Osteocyte (in vitro differentiated cells): ENCODE measurements at regions not wholly inside any gene's neighbourhood (a gene's known extent, or its start where the extent isn't known, plus 50 kb on each side); places are given as distances from the start of the nearest gene placed in this dataset.

ENCODE experiments used
- DNase-seq: peaks from one replicate; pipeline ENCODE4 v3.0.0; 2021; ENCODE audit warnings: mixed read lengths; ENCODE audit not compliant: unreplicated experiment; ENCODE audit errors: extremely low spot score
- H3K27ac Mint-ChIP-seq: one replicate; pipeline ENCODE4 v1.8.0; 2021; ENCODE audit warnings: mild to moderate bottlenecking, mixed read lengths; ENCODE audit not compliant: unreplicated experiment
- H3K27me3 Mint-ChIP-seq: one replicate; pipeline ENCODE4 v1.8.0; 2021; ENCODE audit warnings: mixed read lengths; ENCODE audit not compliant: unreplicated experiment
- H3K36me3 Mint-ChIP-seq: one replicate; pipeline ENCODE4 v1.8.0; 2021; ENCODE audit warnings: mixed read lengths; ENCODE audit not compliant: unreplicated experiment
- H3K4me1 Mint-ChIP-seq: one replicate; pipeline ENCODE4 v1.8.0; 2021; ENCODE audit warnings: mixed read lengths; ENCODE audit not compliant: unreplicated experiment
- H3K4me3 Mint-ChIP-seq: one replicate; pipeline ENCODE4 v1.8.0; 2021; ENCODE audit warnings: mild to moderate bottlenecking, moderate library complexity, mixed read lengths; ENCODE audit not compliant: unreplicated experiment
- H3K9me3 Mint-ChIP-seq: one replicate; pipeline ENCODE4 v1.8.0; 2021; ENCODE audit warnings: mixed read lengths; ENCODE audit not compliant: unreplicated experiment
- CTCF ChIP-seq: fragments of 200-600 bp; sonication (generic); IDR thresholded peaks from 2 replicates; pipeline ENCODE4 v1.5.0; 2021; ENCODE audit warnings: antibody characterized with exemption, mild to moderate bottlenecking, moderate library complexity

GRCh38 chr5:51185850-51186329, 197.4 kb upstream of the ISL1 start:
- no peaks in the 10 kb centered on the region for H3K36me3 Mint-ChIP-seq
- TF ChIP-seq CTCF = no peak
- no peak overlapping the region for H3K27ac Mint-ChIP-seq
- H3K27me3 Mint-ChIP-seq = no peaks in the 10 kb centered on the region
- DNase-seq = no peak
- no peaks in the 10 kb centered on the region for H3K4me1 Mint-ChIP-seq
- no peaks in the 10 kb centered on the region for H3K9me3 Mint-ChIP-seq
- no peak overlapping the region for H3K4me3 Mint-ChIP-seq

GRCh38 chr5:51188001-51188591, 195.2 kb upstream of the ISL1 start:
- Mint-ChIP-seq H3K4me3 (no peak overlapping the region), H3K9me3 (no peaks in the 10 kb centered on the region), H3K4me1 (no peaks in the 10 kb centered on the region), H3K36me3 (no peaks in the 10 kb centered on the region), H3K27ac (no peak overlapping the region), H3K27me3 (no peaks in the 10 kb centered on the region)
- no peak for TF ChIP-seq CTCF
- no peak for DNase-seq

- no peaks in the 10 kb centered on the region for H3K36me3 Mint-ChIP-seq
- H3K9me3 Mint-ChIP-seq = no peaks in the 10 kb centered on the region
- H3K27me3 Mint-ChIP-seq = no peaks in the 10 kb centered on the region
- no peak overlapping the region for H3K27ac Mint-ChIP-seq
- H3K4me3 Mint-ChIP-seq = no peak overlapping the region
- no peak for TF ChIP-seq CTCF
- DNase-seq = no peak
- no peaks in the 10 kb centered on the region for H3K4me1 Mint-ChIP-seq
Observed at GRCh38 chr5:51194671-51195070, 188.6 kb upstream of the ISL1 start.

GRCh38 chr5:51201024-51201423, 182.2 kb upstream of the ISL1 start:
- H3K9me3 Mint-ChIP-seq = no peaks in the 10 kb centered on the region
- H3K4me1 Mint-ChIP-seq = no peaks in the 10 kb centered on the region
- H3K27ac Mint-ChIP-seq = no peak overlapping the region
- DNase-seq = no peak
- no peak overlapping the region for H3K4me3 Mint-ChIP-seq
- H3K36me3 Mint-ChIP-seq = no peaks in the 10 kb centered on the region
- H3K27me3 Mint-ChIP-seq = no peaks in the 10 kb centered on the region
- TF ChIP-seq CTCF = no peak

GRCh38 chr5:51201708-51202107, 181.5 kb upstream of the ISL1 start:
- no peaks in the 10 kb centered on the region for H3K27me3 Mint-ChIP-seq
- no peak overlapping the region for H3K27ac Mint-ChIP-seq
- H3K36me3 Mint-ChIP-seq = no peaks in the 10 kb centered on the region
- H3K4me1 Mint-ChIP-seq = no peaks in the 10 kb centered on the region
- TF ChIP-seq CTCF = no peak
- H3K4me3 Mint-ChIP-seq = no peak overlapping the region
- DNase-seq = no peak
- H3K9me3 Mint-ChIP-seq = no peaks in the 10 kb centered on the region
